OCI-M1 (cell line): ENCODE measurements at regions not wholly inside any gene's neighbourhood (a gene's known extent, or its start where the extent isn't known, plus 50 kb on each side); places are given as distances from the start of the nearest gene placed in this dataset.

Source experiments
- DNase-seq: peaks from one replicate; lab custom pipeline; 2025; lab: John Stamatoyannopoulos, UW

DNA sequence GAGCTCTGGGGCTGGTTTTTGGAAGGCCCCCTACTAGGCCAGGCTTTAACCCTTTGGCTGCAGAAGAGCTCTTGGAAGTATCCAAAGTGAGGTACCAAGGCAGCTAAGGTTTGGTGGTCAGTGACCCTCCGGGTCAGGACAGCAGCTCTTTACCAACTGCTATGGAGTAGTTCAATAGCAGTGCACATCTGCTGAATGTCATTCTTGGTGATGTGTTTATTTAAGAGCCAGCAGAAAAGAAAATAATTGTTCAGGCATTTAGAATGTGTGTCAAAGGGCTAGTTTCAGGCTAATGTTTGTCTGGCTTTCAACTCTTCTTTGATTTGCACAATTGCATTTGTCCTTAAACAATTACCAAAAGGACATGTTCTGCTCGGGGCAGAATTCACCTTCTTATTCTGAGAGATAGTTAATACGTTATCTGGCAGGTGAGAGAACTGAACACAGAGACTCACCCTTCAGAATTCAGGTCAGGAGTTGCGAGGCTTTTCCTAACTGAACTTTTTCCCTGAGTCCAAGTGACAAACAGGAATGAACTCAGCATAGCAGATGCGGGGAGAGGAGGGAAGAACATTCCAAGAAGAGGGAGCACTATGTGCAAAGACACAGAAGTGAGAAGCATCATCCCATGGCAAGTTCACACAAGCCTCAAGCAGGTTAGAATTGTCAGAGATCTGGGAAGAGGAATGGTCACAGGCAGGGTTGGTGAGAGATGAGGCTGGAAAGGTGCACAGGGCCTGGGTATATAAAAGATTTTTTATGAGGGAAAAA, 556.7 kb upstream of the TLE4 start:
- DNase-seq = no peak

- DNase-seq = no peak
These were observed 555.8 kb upstream of the TLE4 start for GRCh38 chr9:79015951-79016350.

DNA sequence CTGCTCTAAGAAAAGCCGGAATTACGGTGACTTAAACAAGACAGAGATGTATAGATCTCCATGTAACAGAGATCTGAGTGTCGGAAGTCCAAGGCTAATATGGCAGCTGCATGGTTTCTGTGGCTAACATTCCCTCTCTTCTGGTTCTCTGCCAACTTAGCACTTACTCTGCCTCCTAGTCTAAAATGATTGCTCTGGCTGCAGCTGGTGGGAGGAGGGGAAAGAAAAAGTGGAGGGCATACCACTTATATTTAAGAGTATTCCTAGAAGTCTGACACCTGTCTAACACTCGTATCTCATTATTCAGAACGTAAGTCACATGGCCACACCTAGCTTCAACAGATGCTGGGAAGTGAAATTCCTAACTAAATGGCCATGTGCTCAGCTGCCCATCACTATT, 551.5 kb upstream of the TLE4 start:
- no peak for DNase-seq

DNA sequence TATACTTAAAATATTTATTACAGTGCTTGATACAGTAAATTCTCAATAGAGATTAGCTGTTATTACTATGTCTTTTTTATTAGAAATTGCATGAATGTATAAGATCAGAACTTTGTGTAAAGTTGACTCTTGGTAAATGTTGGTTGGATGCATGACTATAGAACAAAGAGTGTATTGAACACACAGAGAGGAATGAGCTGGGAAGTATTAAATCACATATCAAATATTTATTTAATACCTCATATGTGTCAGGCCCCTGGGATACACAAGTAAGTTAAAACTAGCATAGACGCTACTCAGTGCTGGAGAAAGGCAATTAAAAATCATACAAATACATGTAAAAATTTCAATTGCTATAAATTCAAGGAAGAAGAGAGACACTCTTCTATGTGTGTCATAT, 550.7 kb upstream of the TLE4 start:
- no peak for DNase-seq

- DNase-seq = no peak
These were observed 548.6 kb upstream of the TLE4 start for GRCh38 chr9:79023134-79023580.

DNA sequence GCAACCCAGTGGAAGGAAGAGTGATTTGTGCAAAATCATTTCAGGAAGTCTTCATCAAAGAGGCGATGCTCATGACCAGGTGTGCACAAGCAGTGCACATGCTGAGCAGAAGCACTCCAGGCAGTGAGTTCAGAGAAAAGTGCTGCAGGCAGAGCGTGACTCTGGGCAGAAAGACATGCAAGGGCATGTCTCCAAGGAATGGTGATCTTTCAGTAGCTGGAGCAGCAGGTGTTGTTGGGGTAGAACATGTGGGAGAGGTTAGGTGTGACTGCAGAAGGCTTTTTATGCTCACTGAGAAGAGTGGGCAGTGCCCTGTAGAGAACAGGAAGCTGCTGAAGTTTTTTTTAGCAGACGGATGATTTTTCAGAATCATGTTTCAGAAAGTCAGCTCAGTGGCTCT, 545.4 kb upstream of the TLE4 start:
- no peak for DNase-seq

DNA sequence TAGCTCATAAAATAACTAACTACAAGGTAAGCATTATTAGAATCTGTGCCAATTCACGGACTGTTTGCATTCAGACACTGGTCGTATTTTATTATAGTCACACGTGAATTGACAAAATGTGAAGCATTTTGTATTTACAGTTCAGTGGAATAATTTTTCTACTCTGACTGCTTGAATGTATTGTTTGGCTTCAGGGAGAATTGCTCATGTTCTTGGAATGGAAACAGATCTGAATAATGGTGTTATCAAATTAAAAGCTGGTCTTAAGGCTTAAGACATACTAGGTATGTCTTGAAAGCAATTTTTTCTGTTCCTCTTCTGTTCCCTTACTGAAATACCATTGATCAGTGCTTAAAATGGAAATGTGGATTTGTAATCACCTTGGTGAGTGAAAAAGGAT, 543.7 kb upstream of the TLE4 start:
- DNase-seq = no peak

GRCh38 chr9:79034583-79034982, 537.2 kb upstream of the TLE4 start:
- no peak for DNase-seq

DNA sequence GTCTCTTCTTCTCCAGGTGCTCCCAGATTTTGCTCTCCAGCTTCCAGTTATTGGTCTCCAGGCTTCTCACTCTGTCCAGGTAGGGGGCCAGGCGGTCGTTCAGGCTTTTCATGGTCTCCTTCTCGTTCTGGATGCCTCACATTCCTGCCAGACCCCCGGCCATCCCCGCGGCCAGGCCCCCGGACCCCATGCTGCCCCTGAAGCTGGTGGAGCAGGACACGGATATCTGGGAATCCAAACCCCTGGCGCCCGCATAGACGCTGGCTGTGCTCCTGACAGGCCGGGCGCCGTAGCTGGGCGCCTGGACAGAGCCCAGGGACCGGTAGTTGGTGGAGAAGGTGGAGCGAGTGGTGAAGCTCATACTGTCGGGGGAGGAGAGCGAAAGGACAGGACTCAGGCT, 534.4 kb upstream of the TLE4 start:
- DNase-seq = no peak

DNA sequence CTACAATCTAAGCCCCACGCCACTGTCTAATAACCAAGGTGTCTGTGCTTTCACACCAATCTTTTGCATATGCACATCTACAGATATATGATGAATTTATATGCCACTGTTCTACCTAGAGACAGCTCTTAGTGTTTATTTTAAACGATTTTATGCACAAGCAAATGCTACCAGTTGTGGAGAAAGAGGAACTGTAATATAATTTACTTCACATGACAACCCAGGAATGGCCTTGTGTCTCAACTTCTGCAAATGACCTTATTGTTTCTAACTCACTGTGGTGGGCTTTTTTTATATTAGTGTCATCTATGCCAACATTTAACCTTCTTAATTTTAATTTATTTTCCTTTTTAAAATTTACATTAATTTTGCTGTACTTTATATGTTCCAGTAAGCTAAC, 531.1 kb upstream of the TLE4 start:
- DNase-seq = no peak

GRCh38 chr9:79041266-79041665, 530.5 kb upstream of the TLE4 start:
- DNase-seq = no peak

DNA sequence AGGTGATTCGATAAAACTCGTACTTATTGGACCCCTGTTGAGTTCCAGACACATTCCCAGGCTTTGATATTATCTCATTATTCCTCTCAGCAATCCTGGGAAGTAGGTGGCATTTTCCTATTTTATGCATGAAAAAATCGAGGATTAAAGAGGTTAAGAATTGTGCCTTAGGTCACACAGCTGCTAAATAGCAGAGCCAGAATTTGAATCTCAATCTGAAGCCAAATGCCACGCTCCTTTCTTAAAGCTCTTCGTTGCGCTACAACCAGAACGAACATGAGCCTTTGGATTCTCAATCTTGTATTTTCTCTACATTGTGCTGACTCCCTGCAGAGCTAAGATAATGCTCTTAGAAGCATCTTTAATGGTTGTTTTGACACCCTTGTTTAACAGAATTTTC, 527.8 kb upstream of the TLE4 start:
- no peak for DNase-seq

DNA sequence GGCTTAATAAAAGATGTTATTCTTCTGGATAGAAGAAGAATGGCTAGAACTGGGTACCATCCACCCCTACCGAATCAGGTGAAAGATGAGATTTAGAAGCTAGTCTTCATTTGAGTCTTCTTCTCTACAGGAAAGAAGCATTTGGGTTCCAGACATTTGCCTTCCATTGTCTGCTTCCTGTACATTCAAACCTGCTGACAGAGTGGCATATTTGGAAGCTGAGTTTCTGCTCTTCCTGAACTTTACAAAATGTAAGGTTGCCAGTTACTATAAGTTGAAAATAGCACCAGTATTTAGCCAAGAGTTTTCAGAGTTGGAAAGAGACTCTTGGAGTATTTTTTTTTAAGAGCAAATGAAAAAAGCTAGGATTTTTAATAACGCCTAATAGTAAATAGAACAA, 525.4 kb upstream of the TLE4 start:
- no peak for DNase-seq

DNA sequence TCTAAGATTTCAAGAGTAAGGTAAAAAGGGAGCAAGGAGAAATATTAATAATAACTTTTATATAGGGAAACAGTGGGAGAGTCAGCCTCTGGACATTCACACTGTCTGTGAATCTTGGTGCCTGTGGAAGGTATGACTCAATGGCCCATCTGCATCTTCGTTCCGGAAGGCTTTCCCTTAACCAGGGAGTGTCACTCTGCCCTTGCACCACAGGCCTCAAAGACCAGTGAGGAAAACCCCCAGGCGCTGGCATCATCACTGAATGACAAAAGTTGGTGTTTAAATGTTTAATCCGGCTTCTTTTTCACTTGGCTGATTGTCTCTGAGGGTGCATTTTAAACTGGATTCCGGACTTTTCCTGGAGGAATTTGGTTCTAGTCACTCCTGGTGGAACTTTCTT, 522.4 kb upstream of the TLE4 start:
- DNase-seq = no peak

DNA sequence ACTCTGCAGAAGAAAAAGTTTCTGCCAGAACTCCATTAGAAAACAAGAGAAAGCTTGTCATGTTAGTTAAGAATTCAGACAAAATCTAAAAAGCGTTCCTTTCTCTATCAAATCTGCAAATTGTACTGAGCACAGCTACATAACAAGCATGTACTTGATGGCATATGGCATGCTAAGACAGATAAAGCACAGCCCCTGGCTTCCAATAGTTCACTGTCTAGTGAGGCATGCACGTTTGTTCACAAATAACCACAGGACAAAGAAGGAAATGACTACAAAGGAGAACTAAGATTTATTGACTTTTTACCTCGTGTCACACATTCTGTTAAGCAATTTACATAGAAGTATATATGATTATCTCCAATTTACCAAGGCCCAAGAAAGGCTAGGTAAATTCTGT, 518.2 kb upstream of the TLE4 start:
- DNase-seq = peak; percentile 3

- DNase-seq = no peak
These were observed 517.3 kb upstream of the TLE4 start for GRCh38 chr9:79054500-79054899.

DNA sequence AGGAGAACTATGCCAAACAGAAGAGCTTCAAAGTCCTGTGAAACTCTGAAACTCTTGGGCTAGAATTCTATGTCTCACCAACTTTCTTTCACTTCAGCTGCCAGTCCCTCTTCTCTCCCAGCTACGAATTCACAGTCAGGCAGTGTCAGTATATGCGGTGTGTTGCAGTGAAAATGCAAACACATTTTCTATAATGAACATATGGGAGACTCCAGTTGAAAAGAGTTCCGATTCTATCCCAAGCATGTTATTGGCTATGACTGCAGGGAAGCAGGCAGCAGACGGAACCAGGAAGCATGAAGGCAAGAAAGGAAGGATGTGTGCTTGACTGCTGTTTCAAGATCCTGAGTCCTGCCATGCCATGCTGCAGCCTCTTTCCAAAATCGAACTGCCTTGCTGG, 515.7 kb upstream of the TLE4 start:
- DNase-seq = no peak

DNA sequence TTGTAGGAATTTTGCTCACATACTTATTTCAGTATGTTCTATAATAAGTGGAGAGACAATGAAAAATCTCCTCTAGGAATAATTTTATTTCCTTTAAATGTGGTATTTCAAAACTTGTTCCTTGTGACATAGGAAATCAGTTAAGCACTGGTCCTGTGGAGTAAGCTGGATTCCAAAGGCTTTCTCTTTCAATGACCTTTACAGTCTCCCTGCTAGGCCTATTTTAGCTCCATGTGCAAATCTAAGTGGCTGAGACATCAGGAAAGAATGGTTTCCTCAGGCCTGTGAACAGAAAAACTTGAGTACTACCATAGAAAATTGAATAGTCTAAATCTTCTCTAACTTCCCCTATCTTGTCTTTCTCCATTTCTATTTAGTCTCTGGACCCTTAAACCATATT, 514.2 kb upstream of the TLE4 start:
- no peak for DNase-seq

DNA sequence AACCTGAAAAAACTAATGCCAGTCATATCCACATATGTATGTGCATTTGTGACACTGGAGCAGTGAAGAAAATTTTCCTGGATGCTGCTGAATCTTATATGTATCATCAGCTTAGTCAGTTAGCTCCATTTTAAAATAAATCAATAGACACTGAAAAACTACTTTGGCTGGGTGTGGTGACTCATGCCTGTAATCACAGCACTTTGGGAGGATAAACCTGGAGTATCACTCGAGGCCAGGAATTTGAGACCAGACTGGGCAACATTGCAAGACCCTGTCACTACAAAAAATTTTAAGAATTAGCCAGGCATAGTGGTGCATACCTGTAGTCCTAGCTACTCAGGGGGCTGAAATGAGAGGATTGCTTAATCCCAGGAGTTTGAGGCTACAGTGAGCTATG, 511.0 kb upstream of the TLE4 start:
- DNase-seq = no peak

GRCh38 chr9:79061752-79062616, 509.8 kb upstream of the TLE4 start:
- no peak for DNase-seq

DNA sequence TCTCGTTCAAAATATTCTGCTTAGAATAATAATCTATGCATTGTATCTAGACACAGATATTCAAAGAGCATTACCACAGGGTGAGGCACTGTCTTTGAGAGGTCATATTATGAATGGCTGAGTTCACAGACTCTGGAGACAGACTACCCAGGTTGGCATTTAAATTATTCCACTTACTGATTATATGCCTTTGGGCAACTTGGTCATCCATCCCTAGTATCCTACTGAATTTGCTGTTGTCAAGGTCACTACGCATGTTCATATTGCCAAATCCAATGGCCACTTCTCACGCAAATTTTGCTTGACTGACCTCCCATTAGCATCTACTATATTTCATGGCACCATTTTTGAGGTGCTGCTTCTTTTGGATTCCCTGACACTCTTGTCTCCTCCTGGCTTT, 498.6 kb upstream of the TLE4 start:
- no peak for DNase-seq

DNA sequence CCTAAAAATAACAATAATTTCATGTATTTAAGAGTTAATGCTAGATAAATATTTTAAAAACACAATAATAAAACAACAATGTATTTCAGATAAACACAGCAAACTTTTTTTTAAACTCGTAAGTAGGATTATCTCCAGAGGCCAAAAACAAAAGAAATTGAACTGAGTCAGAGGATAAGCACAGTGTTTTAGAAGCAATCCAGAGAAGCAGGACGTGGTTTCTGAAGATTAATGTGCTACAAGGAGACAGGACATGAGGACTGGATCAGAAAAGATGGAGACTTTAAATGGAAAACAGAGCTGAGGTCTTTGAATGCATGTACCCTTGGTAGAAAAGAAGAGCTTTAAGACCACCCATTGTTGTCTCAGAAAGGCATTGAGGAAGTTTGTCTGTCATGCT, 491.2 kb upstream of the TLE4 start:
- no peak for DNase-seq

GRCh38 chr9:79083621-79084020, 488.1 kb upstream of the TLE4 start:
- DNase-seq = no peak

DNA sequence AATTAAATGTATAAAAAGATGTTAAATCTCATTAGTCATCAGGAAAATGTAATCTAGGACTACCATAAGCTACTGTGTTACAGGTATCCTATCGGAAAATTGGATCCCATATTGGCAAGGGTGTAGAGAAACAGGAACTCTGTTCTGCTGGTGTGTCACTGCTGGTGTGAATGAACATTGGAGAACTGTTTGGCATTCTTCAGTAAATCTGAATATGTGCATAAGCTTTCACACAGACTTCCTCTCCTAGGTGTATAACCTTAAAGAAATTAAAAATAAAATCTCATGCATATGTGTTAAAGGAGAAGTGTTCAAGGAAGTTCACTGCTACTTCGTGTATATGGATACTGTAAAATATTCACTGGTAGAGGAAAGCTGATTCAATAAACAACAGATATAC, 484.6 kb upstream of the TLE4 start:
- DNase-seq = no peak
